Mucosa of descending colon (tissue), 3 donors: ENCODE measurements at regions not wholly inside any gene's neighbourhood (a gene's known extent, or its start where the extent isn't known, plus 50 kb on each side); places are given as distances from the start of the nearest gene placed in this dataset.

ENCODE experiments used
- ATAC-seq: fragments of 200-7000 bp; cut with Tn5 transposase; one replicate; pipeline ENCODE4 v1.9.1; 2020; ENCODE audit warnings: mild to moderate bottlenecking, moderate library complexity
- DNase-seq, 3 donors: peaks; one replicate each; pipeline ENCODE4 v3.0.0-alpha.2; 2020
- H3K36me3 ChIP-seq: fragments of 200-600 bp; one replicate; pipeline ENCODE4 v1.8.0; 2021; ENCODE audit warnings: low read depth, mild to moderate bottlenecking
- H3K4me1 ChIP-seq: fragments of 200-600 bp; one replicate; pipeline ENCODE4 v1.8.0; 2021; ENCODE audit warnings: low read depth, mild to moderate bottlenecking
- H3K4me3 ChIP-seq: fragments of 200-600 bp; one replicate; pipeline ENCODE4 v1.8.0; 2021; ENCODE audit warnings: mild to moderate bottlenecking
- H3K9me3 ChIP-seq: fragments of 200-600 bp; one replicate; pipeline ENCODE4 v1.8.0; 2021; ENCODE audit warnings: mild to moderate bottlenecking
- CTCF ChIP-seq: fragments of 200-600 bp; IDR thresholded peaks from one replicate; pipeline ENCODE4 v1.8.0; 2022; ENCODE audit warnings: antibody characterized with exemption, mild to moderate bottlenecking
- intact Hi-C, 2 donors: fragments of 100-400 bp; cut with DNase I in 1 of 2; cut with micrococcal nuclease in 1 of 2; formaldehyde crosslinking; loops; one replicate each; pipeline versions ENCODE4 v1.11.0 to v1.11.1; 2022; cut with DNase I, micrococcal nuclease
- donor health status: DM: no; HTN: no; CAD: no; lungs with moderate emphysema.
- donor health status: DM: no; HTN: no; CAD: no.
- donor health status: DM: no; HTN: yes; CAD: no.

- peak; percentile 25 for ATAC-seq
- no peaks in the 10 kb centered on the region for H3K9me3 ChIP-seq
- no peak for TF ChIP-seq CTCF
- H3K36me3 ChIP-seq: no peaks in the 10 kb centered on the region
- intact Hi-C loops: loop anchor here in 1 of 2 donors (10.0 kb wide), 1 partner anchor 339 kb away; no protein-coding TSS in a partner anchor
- H3K4me3 ChIP-seq: no peak overlapping the region
- no peak for DNase-seq
- no peaks in the 10 kb centered on the region for H3K4me1 ChIP-seq
Measured at GRCh38 chr13:70964124-70964523, 855.9 kb upstream of the KLHL1 start.

GRCh38 chr13:70960841-70961443, 852.7 kb upstream of the KLHL1 start:
- DNase-seq (peak in 1 of 3 donors; percentile 35), ATAC-seq (no peak)
- no peaks in the 10 kb centered on the region for H3K9me3 ChIP-seq
- TF ChIP-seq CTCF: peak; percentile 27
- intact Hi-C loops: loop anchor here in 1 of 2 donors (10.0 kb wide), 1 partner anchor 336 kb away; no protein-coding TSS in a partner anchor
- H3K4me1 ChIP-seq: no peaks in the 10 kb centered on the region
- no peak overlapping the region for H3K4me3 ChIP-seq
- no peaks in the 10 kb centered on the region for H3K36me3 ChIP-seq

GRCh38 chr13:70959035-70959775, 851.0 kb upstream of the KLHL1 start:
- ATAC-seq (no peak), DNase-seq (no peak)

GRCh38 chr13:70955887-70956286, 847.6 kb upstream of the KLHL1 start:
- DNase-seq (no peak), ATAC-seq (no peak)
- no peak overlapping the region for H3K4me3 ChIP-seq
- H3K9me3 ChIP-seq: no peaks in the 10 kb centered on the region
- H3K4me1 ChIP-seq: no peaks in the 10 kb centered on the region
- no peak for TF ChIP-seq CTCF
- intact Hi-C loops: no loop called here
- H3K36me3 ChIP-seq: no peaks in the 10 kb centered on the region

More at GRCh38 chr13:70959035-70959775, 851.0 kb upstream of the KLHL1 start:
- H3K4me3 ChIP-seq: no peak overlapping the region
- no peak for TF ChIP-seq CTCF
- intact Hi-C loops: no loop called here
- no peaks in the 10 kb centered on the region for H3K9me3 ChIP-seq
- H3K36me3 ChIP-seq: no peaks in the 10 kb centered on the region
- no peaks in the 10 kb centered on the region for H3K4me1 ChIP-seq

GRCh38 chr13:70950664-70951063, 842.4 kb upstream of the KLHL1 start:
- TF ChIP-seq CTCF: no peak
- no peaks in the 10 kb centered on the region for H3K4me1 ChIP-seq
- DNase-seq (no peak), ATAC-seq (no peak)
- H3K9me3 ChIP-seq: no peaks in the 10 kb centered on the region
- no peak overlapping the region for H3K4me3 ChIP-seq
- intact Hi-C loops: no loop called here
- no peaks in the 10 kb centered on the region for H3K36me3 ChIP-seq
